ENCODE measurements at regions not wholly inside any gene's neighbourhood (a gene's known extent, or its start where the extent isn't known, plus 50 kb on each side); places are given as distances from the start of the nearest gene placed in this dataset.

- 0 out of 2 replicates have a peak, but pooled peaks cover 6% of the 10 kb centered on the region for H3K4me1 ChIP-seq (ENCODE audit: control insufficient read depth, insufficient read depth, low read length)
- H3K27ac ChIP-seq (ENCODE audit: low read depth, low read length), result no peak overlapping the region
- H3K9ac ChIP-seq (ENCODE audit: low read length), result no peak overlapping the region
- no peaks in the 10 kb centered on the region for H3K9me3 ChIP-seq (ENCODE audit: control insufficient read depth, insufficient read depth, low read depth, low read length)
- no peaks in the 10 kb centered on the region for H3K27me3 ChIP-seq (ENCODE audit: control insufficient read depth, insufficient read depth, low read length)
- H3K4me3 ChIP-seq (ENCODE audit: low read depth, low read length), result no peak overlapping the region
- no peaks in the 10 kb centered on the region for H3K36me3 ChIP-seq (ENCODE audit: control insufficient read depth, insufficient read depth, low read length)
These were observed 378.0 kb upstream of the FAT3 start for GRCh38 chr11:91846649-91847048.

- no peaks in the 10 kb centered on the region for H3K9me3 ChIP-seq (ENCODE audit: control insufficient read depth, insufficient read depth, low read depth, low read length)
These were observed 378.6 kb upstream of the FAT3 start for GRCh38 chr11:91846002-91846401.

GRCh38 chr11:91840640-91841240 is 383.9 kb upstream of the FAT3 start:
- H3K9me3 ChIP-seq (ENCODE audit: control insufficient read depth, insufficient read depth, low read depth, low read length), result no peaks in the 10 kb centered on the region
- H3K4me1 ChIP-seq (ENCODE audit: control insufficient read depth, insufficient read depth, low read length), result no peaks in the 10 kb centered on the region
- no peak overlapping the region for H3K4me3 ChIP-seq (ENCODE audit: low read depth, low read length)
- no peak overlapping the region for H3K27ac ChIP-seq (ENCODE audit: low read depth, low read length)
- no peak overlapping the region for H3K9ac ChIP-seq (ENCODE audit: low read length)
- no peaks in the 10 kb centered on the region for H3K27me3 ChIP-seq (ENCODE audit: control insufficient read depth, insufficient read depth, low read length)
- no peaks in the 10 kb centered on the region for H3K36me3 ChIP-seq (ENCODE audit: control insufficient read depth, insufficient read depth, low read length)

More at GRCh38 chr11:91846002-91846401, 378.6 kb upstream of the FAT3 start:
- Histone ChIP-seq H3K4me1 (ENCODE audit: control insufficient read depth, insufficient read depth, low read length) (0 out of 2 replicates have a peak, but pooled peaks cover 6% of the 10 kb centered on the region), H3K27ac (ENCODE audit: low read depth, low read length) (no peak overlapping the region), H3K27me3 (ENCODE audit: control insufficient read depth, insufficient read depth, low read length) (no peaks in the 10 kb centered on the region), H3K4me3 (ENCODE audit: low read depth, low read length) (no peak overlapping the region), H3K36me3 (ENCODE audit: control insufficient read depth, insufficient read depth, low read length) (no peaks in the 10 kb centered on the region), H3K9ac (ENCODE audit: low read length) (no peak overlapping the region)

GRCh38 chr11:91837411-91838330 is 386.9 kb upstream of the FAT3 start:
- H3K36me3 ChIP-seq (ENCODE audit: control insufficient read depth, insufficient read depth, low read length), result no peaks in the 10 kb centered on the region
- H3K9me3 ChIP-seq (ENCODE audit: control insufficient read depth, insufficient read depth, low read depth, low read length), result no peaks in the 10 kb centered on the region
- H3K4me1 ChIP-seq (ENCODE audit: control insufficient read depth, insufficient read depth, low read length), result no peaks in the 10 kb centered on the region
- no peak overlapping the region for H3K9ac ChIP-seq (ENCODE audit: low read length)
- no peak overlapping the region for H3K27ac ChIP-seq (ENCODE audit: low read depth, low read length)
- H3K4me3 ChIP-seq (ENCODE audit: low read depth, low read length), result no peak overlapping the region
- no peaks in the 10 kb centered on the region for H3K27me3 ChIP-seq (ENCODE audit: control insufficient read depth, insufficient read depth, low read length)

- Histone ChIP-seq H3K4me3 (ENCODE audit: low read depth, low read length) (no peak overlapping the region), H3K4me1 (ENCODE audit: control insufficient read depth, insufficient read depth, low read length) (no peaks in the 10 kb centered on the region), H3K9ac (ENCODE audit: low read length) (no peak overlapping the region)
These were observed 389.5 kb upstream of the FAT3 start for GRCh38 chr11:91835051-91835560.

GRCh38 chr11:91828901-91829300 is 395.7 kb upstream of the FAT3 start:
- Histone ChIP-seq H3K27ac (ENCODE audit: low read depth, low read length) (no peak overlapping the region), H3K27me3 (ENCODE audit: control insufficient read depth, insufficient read depth, low read length) (no peaks in the 10 kb centered on the region), H3K4me1 (ENCODE audit: control insufficient read depth, insufficient read depth, low read length) (no peaks in the 10 kb centered on the region), H3K4me3 (ENCODE audit: low read depth, low read length) (no peak overlapping the region), H3K9ac (ENCODE audit: low read length) (no peak overlapping the region), H3K9me3 (ENCODE audit: control insufficient read depth, insufficient read depth, low read depth, low read length) (peaks cover 15% of the 10 kb centered on the region), H3K36me3 (ENCODE audit: control insufficient read depth, insufficient read depth, low read length) (no peaks in the 10 kb centered on the region)

More at GRCh38 chr11:91835051-91835560, 389.5 kb upstream of the FAT3 start:
- Histone ChIP-seq H3K27ac (ENCODE audit: low read depth, low read length) (no peak overlapping the region), H3K36me3 (ENCODE audit: control insufficient read depth, insufficient read depth, low read length) (no peaks in the 10 kb centered on the region), H3K9me3 (ENCODE audit: control insufficient read depth, insufficient read depth, low read depth, low read length) (peaks cover 12% of the 10 kb centered on the region), H3K27me3 (ENCODE audit: control insufficient read depth, insufficient read depth, low read length) (no peaks in the 10 kb centered on the region)

GRCh38 chr11:91825777-91826176 is 398.8 kb upstream of the FAT3 start:
- Histone ChIP-seq H3K4me1 (ENCODE audit: control insufficient read depth, insufficient read depth, low read length) (no peaks in the 10 kb centered on the region), H3K9ac (ENCODE audit: low read length) (no peak overlapping the region), H3K36me3 (ENCODE audit: control insufficient read depth, insufficient read depth, low read length) (no peaks in the 10 kb centered on the region), H3K4me3 (ENCODE audit: low read depth, low read length) (no peak overlapping the region), H3K27ac (ENCODE audit: low read depth, low read length) (no peak overlapping the region), H3K9me3 (ENCODE audit: control insufficient read depth, insufficient read depth, low read depth, low read length) (peaks cover 6% of the 10 kb centered on the region), H3K27me3 (ENCODE audit: control insufficient read depth, insufficient read depth, low read length) (no peaks in the 10 kb centered on the region)

GRCh38 chr11:91823252-91823830 is 401.3 kb upstream of the FAT3 start:
- no peak overlapping the region for H3K4me3 ChIP-seq (ENCODE audit: low read depth, low read length)
- H3K9ac ChIP-seq (ENCODE audit: low read length), result no peak overlapping the region
- H3K4me1 ChIP-seq (ENCODE audit: control insufficient read depth, insufficient read depth, low read length), result peaks cover 15% of the 10 kb centered on the region
- no peaks in the 10 kb centered on the region for H3K27me3 ChIP-seq (ENCODE audit: control insufficient read depth, insufficient read depth, low read length)
- no peak overlapping the region for H3K27ac ChIP-seq (ENCODE audit: low read depth, low read length)
- no peaks in the 10 kb centered on the region for H3K9me3 ChIP-seq (ENCODE audit: control insufficient read depth, insufficient read depth, low read depth, low read length)
- no peaks in the 10 kb centered on the region for H3K36me3 ChIP-seq (ENCODE audit: control insufficient read depth, insufficient read depth, low read length)

- no peak overlapping the region for H3K4me3 ChIP-seq (ENCODE audit: low read depth, low read length)
- H3K36me3 ChIP-seq (ENCODE audit: control insufficient read depth, insufficient read depth, low read length), result no peaks in the 10 kb centered on the region
- H3K27me3 ChIP-seq (ENCODE audit: control insufficient read depth, insufficient read depth, low read length), result no peaks in the 10 kb centered on the region
- no peak overlapping the region for H3K27ac ChIP-seq (ENCODE audit: low read depth, low read length)
- H3K4me1 ChIP-seq (ENCODE audit: control insufficient read depth, insufficient read depth, low read length), result peaks cover 15% of the 10 kb centered on the region
- H3K9me3 ChIP-seq (ENCODE audit: control insufficient read depth, insufficient read depth, low read depth, low read length), result no peaks in the 10 kb centered on the region
- no peak overlapping the region for H3K9ac ChIP-seq (ENCODE audit: low read length)
These were observed 401.8 kb upstream of the FAT3 start for GRCh38 chr11:91822805-91823204.

- no peak overlapping the region for H3K4me3 ChIP-seq (ENCODE audit: low read depth, low read length)
- H3K36me3 ChIP-seq (ENCODE audit: control insufficient read depth, insufficient read depth, low read length), result no peaks in the 10 kb centered on the region
- H3K27me3 ChIP-seq (ENCODE audit: control insufficient read depth, insufficient read depth, low read length), result no peaks in the 10 kb centered on the region
- H3K27ac ChIP-seq (ENCODE audit: low read depth, low read length), result no peak overlapping the region
- H3K9me3 ChIP-seq (ENCODE audit: control insufficient read depth, insufficient read depth, low read depth, low read length), result no peaks in the 10 kb centered on the region
- peaks cover 15% of the 10 kb centered on the region for H3K4me1 ChIP-seq (ENCODE audit: control insufficient read depth, insufficient read depth, low read length)
- H3K9ac ChIP-seq (ENCODE audit: low read length), result no peak overlapping the region
These were observed 403.9 kb upstream of the FAT3 start for GRCh38 chr11:91820709-91821108.

GRCh38 chr11:91819777-91820176 is 404.8 kb upstream of the FAT3 start:
- H3K4me1 ChIP-seq (ENCODE audit: control insufficient read depth, insufficient read depth, low read length), result peaks cover 15% of the 10 kb centered on the region
- H3K27me3 ChIP-seq (ENCODE audit: control insufficient read depth, insufficient read depth, low read length), result no peaks in the 10 kb centered on the region
- no peak overlapping the region for H3K9ac ChIP-seq (ENCODE audit: low read length)
- no peak overlapping the region for H3K4me3 ChIP-seq (ENCODE audit: low read depth, low read length)
- no peaks in the 10 kb centered on the region for H3K9me3 ChIP-seq (ENCODE audit: control insufficient read depth, insufficient read depth, low read depth, low read length)
- H3K27ac ChIP-seq (ENCODE audit: low read depth, low read length), result no peak overlapping the region
- H3K36me3 ChIP-seq (ENCODE audit: control insufficient read depth, insufficient read depth, low read length), result no peaks in the 10 kb centered on the region
